ENCODE measurements at regions not wholly inside any gene's neighbourhood (a gene's known extent, or its start where the extent isn't known, plus 50 kb on each side); places are given as distances from the start of the nearest gene placed in this dataset.

- DNase-seq (ENCODE audit: low spot score in 2 of 2), result no peak
- no peak for TF ChIP-seq POLR2A (IDR thresholded peaks at IDR 0.05)
- TF ChIP-seq CTCF (IDR thresholded peaks at IDR 0.05), result no peak
- intact Hi-C loops (cut with DNase I; ENCODE audit: low total_unique reads), result no loop called here
- 68 to 70% methylated on average over 4 of the region's 4 CpGs for WGBS, 2 donors
- H3K4me3 ChIP-seq (ENCODE audit: low read depth, poor library complexity, severe bottlenecking), result no peak overlapping the region
These were observed 787.9 kb upstream of the POM121L12 start for GRCh38 chr7:52247518-52247917.

GRCh38 chr7:52243685-52244084 is 791.7 kb upstream of the POM121L12 start:
- no peak overlapping the region for H3K4me3 ChIP-seq (ENCODE audit: low read depth, poor library complexity, severe bottlenecking)
- DNase-seq (ENCODE audit: low spot score in 2 of 2), result no peak
- WGBS, 2 donors, result 47 to 95% methylated on average over 3 of the region's 3 CpGs
- intact Hi-C loops (cut with DNase I; ENCODE audit: low total_unique reads), result no loop called here
- TF ChIP-seq CTCF (IDR thresholded peaks at IDR 0.05) (no peak), POLR2A (IDR thresholded peaks at IDR 0.05) (no peak)

GRCh38 chr7:52233248-52233647 is 802.2 kb upstream of the POM121L12 start:
- no peak overlapping the region for H3K4me3 ChIP-seq (ENCODE audit: low read depth, poor library complexity, severe bottlenecking)
- TF ChIP-seq POLR2A (IDR thresholded peaks at IDR 0.05) (no peak), CTCF (IDR thresholded peaks at IDR 0.05) (no peak)
- DNase-seq (ENCODE audit: low spot score in 2 of 2), result no peak
- WGBS, 2 donors, result 74 to 89% methylated on average over 2 of the region's 2 CpGs
- intact Hi-C loops (cut with DNase I; ENCODE audit: low total_unique reads), result no loop called here

GRCh38 chr7:52211930-52212329 is 823.5 kb upstream of the POM121L12 start:
- no peak overlapping the region for H3K4me3 ChIP-seq (ENCODE audit: low read depth, poor library complexity, severe bottlenecking)
- WGBS, 2 donors, result 82 to 90% methylated on average over 3 of the region's 3 CpGs
- TF ChIP-seq CTCF (IDR thresholded peaks at IDR 0.05), result no peak
- no peak for TF ChIP-seq POLR2A (IDR thresholded peaks at IDR 0.05)
- DNase-seq (ENCODE audit: low spot score in 2 of 2), result no peak
- intact Hi-C loops (cut with DNase I; ENCODE audit: low total_unique reads), result no loop called here

- TF ChIP-seq CTCF (IDR thresholded peaks at IDR 0.05), result no peak
- TF ChIP-seq POLR2A (IDR thresholded peaks at IDR 0.05), result no peak
- 71 to 76% methylated on average over 2 of the region's 2 CpGs for WGBS, 2 donors
- no peak for DNase-seq (ENCODE audit: low spot score in 2 of 2)
- no peak overlapping the region for H3K4me3 ChIP-seq (ENCODE audit: low read depth, poor library complexity, severe bottlenecking)
- intact Hi-C loops (cut with DNase I; ENCODE audit: low total_unique reads), result no loop called here
These were observed 825.8 kb upstream of the POM121L12 start for GRCh38 chr7:52209614-52210013.

GRCh38 chr7:52197221-52197620 is 838.2 kb upstream of the POM121L12 start:
- 0 to 28% methylated on average over 1 of the region's 1 CpG for WGBS, 2 donors
- intact Hi-C loops (cut with DNase I; ENCODE audit: low total_unique reads), result no loop called here
- no peak for DNase-seq (ENCODE audit: low spot score in 2 of 2)
- no peak overlapping the region for H3K4me3 ChIP-seq (ENCODE audit: low read depth, poor library complexity, severe bottlenecking)
- TF ChIP-seq POLR2A (IDR thresholded peaks at IDR 0.05), result no peak
- TF ChIP-seq CTCF (IDR thresholded peaks at IDR 0.05), result no peak

All from lower leg skin (tissue), 4 donors.